CD4-positive, CD25-positive, alpha-beta regulatory T cell (primary cell): ENCODE measurements at regions not wholly inside any gene's neighbourhood (a gene's known extent, or its start where the extent isn't known, plus 50 kb on each side); places are given as distances from the start of the nearest gene placed in this dataset.

ENCODE experiments used
- ATAC-seq, 2 donors: fragments of 150-1000 bp; cut with Tn5 transposase; one replicate each; pipeline ENCODE4 v1.10.0; 2021; ENCODE audit warnings: low read depth in 2 of 2, moderate number of reproducible peaks in 2 of 2, moderate library complexity in 1 of 2
- DNase-seq, 3 donors: peaks; one replicate each; pipeline versions ENCODE4 v3.0.0 to v3.0.0-alpha.2; 2012 to 2022; ENCODE audit warnings: mixed read lengths in 1 of 3
- H3K27ac ChIP-seq: one replicate; pipeline ENCODE4 v1.7.0; 2013; ENCODE audit warnings: mild to moderate bottlenecking, low read length; ENCODE audit not compliant: insufficient read depth, poor library complexity, severe bottlenecking
- H3K27me3 ChIP-seq: one replicate; pipeline ENCODE4 v1.7.0; 2013; ENCODE audit warnings: low read length; ENCODE audit not compliant: control insufficient read depth, insufficient read depth
- H3K36me3 ChIP-seq: one replicate; pipeline ENCODE4 v1.7.0; 2013; ENCODE audit warnings: mild to moderate bottlenecking, low read length, moderate library complexity; ENCODE audit not compliant: control insufficient read depth, insufficient read depth
- H3K4me1 ChIP-seq: 2 replicates; pipeline ENCODE4 v1.7.0; 2013; ENCODE audit warnings: mild to moderate bottlenecking, low read length; ENCODE audit not compliant: insufficient read depth, control insufficient read depth, poor library complexity, severe bottlenecking
- H3K4me3 ChIP-seq: one replicate; pipeline ENCODE4 v1.7.0; 2013; ENCODE audit warnings: low read depth, mild to moderate bottlenecking, low read length, moderate library complexity
- H3K9me3 ChIP-seq, 2 experiments: 1 replicate in 1 of 2; 2 replicates in 1 of 2; pipeline ENCODE4 v1.7.0; 2013; ENCODE audit warnings: low read length in 2 of 2, mild to moderate bottlenecking in 1 of 2, moderate library complexity in 1 of 2; ENCODE audit not compliant: control insufficient read depth in 2 of 2
- H3K27ac Mint-ChIP-seq, 3 donors: one replicate each; pipeline ENCODE4 v1.8.0; 2020 to 2022; ENCODE audit warnings: mild to moderate bottlenecking in 3 of 3, mixed read lengths in 3 of 3, moderate library complexity in 2 of 3
- H3K27me3 Mint-ChIP-seq: one replicate; pipeline ENCODE4 v1.8.0; 2022; ENCODE audit warnings: mild to moderate bottlenecking, mixed read lengths
- H3K36me3 Mint-ChIP-seq: one replicate; pipeline ENCODE4 v1.8.0; 2020; ENCODE audit warnings: mixed read lengths
- H3K4me1 Mint-ChIP-seq, 4 donors: one replicate each; pipeline ENCODE4 v1.8.0; 2020 to 2022; ENCODE audit warnings: mixed read lengths in 4 of 4, mild to moderate bottlenecking in 1 of 4
- H3K4me3 Mint-ChIP-seq, 4 donors: one replicate each; pipeline ENCODE4 v1.8.0; 2020 to 2022; ENCODE audit warnings: mild to moderate bottlenecking in 4 of 4, mixed read lengths in 4 of 4, moderate library complexity in 3 of 4
- H3K9me3 Mint-ChIP-seq, 7 donors: one replicate each; pipeline ENCODE4 v1.8.0; 2020 to 2022; ENCODE audit warnings: mixed read lengths in 7 of 7, mild to moderate bottlenecking in 3 of 7, moderate library complexity in 2 of 7

DNA sequence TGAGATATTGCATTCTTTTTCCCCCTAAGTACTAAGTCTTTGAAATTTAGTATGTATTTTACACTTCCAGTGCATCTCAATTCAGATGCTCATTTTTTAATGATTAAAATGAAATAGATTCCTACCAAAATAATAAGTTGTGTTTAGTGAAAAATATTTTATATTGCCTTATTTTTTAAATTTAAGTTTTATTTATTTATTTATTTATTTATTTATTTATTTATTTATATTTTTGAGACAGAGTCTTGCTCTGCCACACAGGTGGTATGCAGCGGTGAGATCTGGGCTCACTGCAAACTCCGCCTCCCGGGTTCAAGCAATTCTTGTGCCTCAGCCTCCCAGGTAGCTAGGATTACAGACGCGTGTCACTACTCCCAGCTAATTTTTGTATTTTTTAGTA, 95.5 kb downstream of the RPS24 start:
- no peak overlapping the region for H3K4me3 Mint-ChIP-seq
- ATAC-seq (no peak), DNase-seq (no peak)
- H3K4me1 ChIP-seq, result no peaks in the 10 kb centered on the region
- no peaks in the 10 kb centered on the region for H3K36me3 Mint-ChIP-seq
- H3K9me3 ChIP-seq, result no peaks in the 10 kb centered on the region
- H3K4me1 Mint-ChIP-seq, result no peaks in the 10 kb centered on the region
- H3K27me3 Mint-ChIP-seq, result no peaks in the 10 kb centered on the region
- no peak overlapping the region for H3K27ac Mint-ChIP-seq
- no peak overlapping the region for H3K4me3 ChIP-seq
- H3K36me3 ChIP-seq, result no peaks in the 10 kb centered on the region
- H3K27me3 ChIP-seq, result no peaks in the 10 kb centered on the region
- H3K9me3 Mint-ChIP-seq, result peaks cover 0 to 5% (median 2%) of the 10 kb centered on the region in 7 donors
- H3K27ac ChIP-seq, result no peak overlapping the region

DNA sequence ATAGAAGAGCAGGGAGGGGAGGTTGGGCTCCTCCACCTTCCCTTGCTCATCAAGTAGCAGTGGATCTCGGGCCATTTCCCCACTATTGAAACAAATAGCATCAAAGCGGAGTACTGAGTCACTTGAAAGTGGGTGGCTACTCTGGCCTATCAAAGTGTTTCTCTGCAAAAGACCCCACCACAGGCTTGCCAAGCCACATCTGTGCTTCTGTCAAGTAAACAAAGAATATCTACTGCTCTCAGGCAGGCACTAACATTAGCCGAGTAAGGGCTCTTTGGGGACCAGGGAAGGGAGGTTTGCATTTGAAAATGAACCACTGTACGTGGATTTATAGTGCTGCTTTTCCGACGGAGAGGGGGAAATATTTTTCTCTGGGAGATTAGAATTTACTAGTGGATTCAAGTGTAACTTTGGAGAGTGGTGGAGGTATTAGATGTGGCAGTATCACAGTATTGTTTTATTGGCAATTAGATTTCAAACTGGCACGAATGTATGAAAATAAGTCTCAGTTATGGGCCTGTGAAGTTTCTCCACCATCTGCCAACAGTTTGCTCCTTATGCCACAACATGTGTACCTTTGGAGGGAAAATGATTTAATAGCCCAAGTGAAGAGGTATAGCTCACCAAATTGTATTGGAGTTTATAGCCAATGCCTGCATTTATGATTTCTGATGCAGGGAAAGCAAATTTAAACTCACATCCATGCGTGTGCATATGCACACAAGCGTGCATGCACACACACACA, 97.5 kb downstream of the RPS24 start:
- DNase-seq (no peak), ATAC-seq (no peak)
- H3K36me3 ChIP-seq, result no peaks in the 10 kb centered on the region
- Mint-ChIP-seq H3K9me3 (peaks cover 0 to 3% (median 0%) of the 10 kb centered on the region in 7 donors), H3K27me3 (peaks cover 4% of the 10 kb centered on the region), H3K27ac (no peak overlapping the region), H3K4me3 (no peak overlapping the region), H3K36me3 (no peaks in the 10 kb centered on the region), H3K4me1 (no peaks in the 10 kb centered on the region)
- no peaks in the 10 kb centered on the region for H3K27me3 ChIP-seq
- H3K27ac ChIP-seq, result no peak overlapping the region
- H3K9me3 ChIP-seq, result no peaks in the 10 kb centered on the region
- H3K4me3 ChIP-seq, result no peak overlapping the region
- no peaks in the 10 kb centered on the region for H3K4me1 ChIP-seq

DNA sequence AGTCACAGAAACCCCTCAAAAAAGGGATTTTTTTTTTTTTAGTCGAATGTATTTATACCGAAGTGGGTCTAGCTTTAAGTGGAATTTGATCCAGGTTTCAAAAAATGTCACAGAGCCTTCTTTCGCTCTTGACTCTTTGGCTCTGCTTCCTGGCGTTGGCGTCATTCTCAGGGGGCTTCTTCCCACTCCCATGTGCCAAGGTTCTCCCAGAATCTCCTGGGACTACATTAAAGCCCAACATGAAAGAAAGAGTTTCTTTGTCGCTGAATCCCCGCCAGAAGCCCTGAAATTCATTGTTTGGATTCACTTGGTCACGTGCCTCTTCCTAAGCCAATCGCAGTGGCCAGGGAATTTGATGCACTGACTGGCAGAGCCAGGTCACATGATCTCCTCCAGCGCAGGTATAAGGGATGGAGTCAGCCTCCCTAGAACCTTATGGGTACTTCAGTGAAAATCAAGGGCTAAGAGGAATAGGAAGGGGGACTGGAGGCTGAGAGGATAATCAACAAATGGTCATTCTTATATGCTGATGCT, 101.2 kb downstream of the RPS24 start:
- Histone ChIP-seq H3K4me1 (no peaks in the 10 kb centered on the region), H3K27ac (no peak overlapping the region), H3K9me3 (no peaks in the 10 kb centered on the region), H3K27me3 (no peaks in the 10 kb centered on the region), H3K36me3 (no peaks in the 10 kb centered on the region), H3K4me3 (no peak overlapping the region)
- H3K27ac Mint-ChIP-seq, result no peak overlapping the region
- no peak overlapping the region for H3K4me3 Mint-ChIP-seq
- no peak for ATAC-seq
- DNase-seq, result no peak
- no peaks in the 10 kb centered on the region for H3K4me1 Mint-ChIP-seq
- no peaks in the 10 kb centered on the region for H3K36me3 Mint-ChIP-seq
- peaks cover 0 to 3% (median 0%) of the 10 kb centered on the region in 7 donors for H3K9me3 Mint-ChIP-seq
- H3K27me3 Mint-ChIP-seq, result peaks cover 4% of the 10 kb centered on the region

DNA sequence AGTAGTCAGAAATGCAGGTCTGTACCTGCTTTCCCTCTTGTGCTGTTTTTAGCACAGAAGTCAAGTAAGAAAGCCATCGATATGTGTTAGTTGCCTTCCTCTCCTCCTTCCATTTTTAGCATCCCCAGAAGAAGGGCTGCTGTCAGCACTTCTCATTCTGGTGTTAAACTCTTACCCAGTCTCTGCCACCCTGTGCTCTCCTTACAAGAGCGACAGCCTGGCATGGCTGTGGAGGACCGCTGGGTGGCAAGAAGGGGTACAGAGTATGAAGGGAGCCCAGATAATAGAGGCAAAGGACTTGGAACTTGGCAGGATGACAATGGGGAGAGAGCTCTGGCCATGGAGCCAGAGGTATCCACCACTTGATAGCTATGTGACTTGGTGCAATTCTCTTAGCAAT, 103.5 kb downstream of the RPS24 start:
- H3K9me3 Mint-ChIP-seq, result peaks cover 0 to 3% (median 0%) of the 10 kb centered on the region in 7 donors
- no peaks in the 10 kb centered on the region for H3K36me3 ChIP-seq
- no peak overlapping the region for H3K4me3 ChIP-seq
- H3K27ac ChIP-seq, result no peak overlapping the region
- H3K27me3 ChIP-seq, result no peaks in the 10 kb centered on the region
- no peaks in the 10 kb centered on the region for H3K9me3 ChIP-seq
- no peak for ATAC-seq
- H3K4me1 Mint-ChIP-seq, result no peaks in the 10 kb centered on the region
- H3K27me3 Mint-ChIP-seq, result peaks cover 4% of the 10 kb centered on the region
- no peak overlapping the region for H3K27ac Mint-ChIP-seq
- DNase-seq, result no peak
- H3K4me3 Mint-ChIP-seq, result no peak overlapping the region
- no peaks in the 10 kb centered on the region for H3K4me1 ChIP-seq
- H3K36me3 Mint-ChIP-seq, result no peaks in the 10 kb centered on the region

DNA sequence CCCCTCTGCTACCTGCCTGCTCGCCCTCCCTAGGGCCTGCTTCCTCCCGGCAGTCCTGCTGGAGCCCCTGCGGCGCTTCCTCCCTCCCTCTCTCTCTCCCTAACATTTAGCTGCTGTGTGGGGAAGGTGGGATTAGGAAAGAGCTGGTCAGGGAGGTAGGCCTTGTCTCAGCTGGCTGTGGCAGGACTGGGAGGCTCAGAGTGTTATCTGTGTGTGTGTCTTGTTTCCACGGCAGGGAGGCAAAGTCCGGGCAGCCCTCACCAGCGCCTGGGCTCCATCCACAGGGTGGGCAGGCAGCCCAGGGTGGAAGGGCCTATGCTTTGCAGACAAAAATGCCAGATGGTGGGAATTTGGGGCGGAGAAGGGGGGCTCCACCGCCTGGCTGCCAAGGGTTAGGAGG, 105.7 kb downstream of the RPS24 start:
- no peak for ATAC-seq
- Histone ChIP-seq H3K9me3 (no peaks in the 10 kb centered on the region), H3K4me1 (no peaks in the 10 kb centered on the region), H3K36me3 (no peaks in the 10 kb centered on the region), H3K27ac (no peak overlapping the region), H3K27me3 (no peaks in the 10 kb centered on the region), H3K4me3 (no peak overlapping the region)
- Mint-ChIP-seq H3K27ac (no peak overlapping the region), H3K27me3 (peaks cover 4% of the 10 kb centered on the region), H3K36me3 (no peaks in the 10 kb centered on the region), H3K9me3 (peaks cover 0 to 3% (median 0%) of the 10 kb centered on the region in 7 donors), H3K4me1 (no peaks in the 10 kb centered on the region), H3K4me3 (no peak overlapping the region)
- DNase-seq, result no peak

DNA sequence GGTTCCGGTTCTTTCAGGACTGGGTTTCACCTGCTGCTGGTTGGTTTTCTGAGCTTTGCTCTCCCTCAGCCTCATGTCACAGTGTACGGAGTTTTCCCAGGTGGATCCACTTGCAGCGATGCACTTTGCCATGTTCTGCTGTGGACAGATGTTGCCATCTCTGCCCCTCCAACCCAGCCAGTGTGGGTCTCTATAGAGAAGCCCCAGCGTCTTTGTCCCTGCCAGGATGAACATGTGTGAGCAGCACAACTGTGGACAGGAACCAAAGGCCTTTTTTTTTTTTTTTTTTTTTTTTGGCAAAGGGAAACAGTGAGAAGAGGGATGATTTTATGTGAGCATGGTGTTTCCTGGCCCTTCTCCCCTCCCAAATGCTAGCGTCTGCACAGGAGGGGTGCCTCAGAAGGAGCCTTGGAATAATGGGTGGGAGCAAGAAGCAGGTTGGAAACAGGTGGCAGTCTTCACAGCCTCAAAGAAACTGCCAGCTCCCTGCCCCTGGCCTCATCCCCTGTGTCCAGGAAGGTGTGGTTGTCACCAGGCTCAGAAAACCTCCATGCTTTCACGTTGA, 106.5 kb downstream of the RPS24 start:
- ATAC-seq (no peak), DNase-seq (no peak)
- Histone ChIP-seq H3K27me3 (no peaks in the 10 kb centered on the region), H3K27ac (no peak overlapping the region), H3K4me3 (no peak overlapping the region), H3K36me3 (no peaks in the 10 kb centered on the region), H3K9me3 (no peaks in the 10 kb centered on the region), H3K4me1 (no peaks in the 10 kb centered on the region)
- Mint-ChIP-seq H3K27ac (no peak overlapping the region), H3K4me3 (no peak overlapping the region), H3K36me3 (no peaks in the 10 kb centered on the region), H3K27me3 (peaks cover 4% of the 10 kb centered on the region), H3K4me1 (no peaks in the 10 kb centered on the region), H3K9me3 (peaks cover 0 to 3% (median 2%) of the 10 kb centered on the region in 7 donors)

DNA sequence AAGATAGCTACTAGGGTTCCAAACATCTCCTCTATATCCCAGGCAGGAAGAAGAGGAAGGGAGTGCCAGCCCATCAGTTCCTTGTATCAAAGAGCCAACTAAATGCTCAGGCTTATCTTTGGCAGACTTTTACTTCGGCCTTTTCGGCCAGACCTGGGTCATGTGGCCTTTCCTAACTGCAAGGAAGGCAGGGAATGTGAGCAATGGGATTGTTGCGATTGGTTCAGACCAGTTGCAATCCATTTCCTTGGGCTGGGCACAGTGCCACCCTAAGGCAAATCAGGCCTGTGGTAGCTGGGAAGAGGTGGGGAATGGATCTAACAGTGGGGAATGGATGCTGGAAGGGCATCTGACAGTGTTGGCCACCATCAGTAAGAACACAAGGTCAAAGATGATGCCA, 109.9 kb downstream of the RPS24 start:
- no peak overlapping the region for H3K4me3 Mint-ChIP-seq
- H3K36me3 ChIP-seq, result no peaks in the 10 kb centered on the region
- H3K27me3 Mint-ChIP-seq, result no peaks in the 10 kb centered on the region
- no peaks in the 10 kb centered on the region for H3K36me3 Mint-ChIP-seq
- no peak overlapping the region for H3K27ac ChIP-seq
- no peaks in the 10 kb centered on the region for H3K9me3 ChIP-seq
- ATAC-seq (no peak), DNase-seq (no peak)
- peaks cover 0 to 2% (median 0%) of the 10 kb centered on the region in 7 donors for H3K9me3 Mint-ChIP-seq
- no peaks in the 10 kb centered on the region for H3K4me1 Mint-ChIP-seq
- no peaks in the 10 kb centered on the region for H3K27me3 ChIP-seq
- no peak overlapping the region for H3K4me3 ChIP-seq
- no peaks in the 10 kb centered on the region for H3K4me1 ChIP-seq
- H3K27ac Mint-ChIP-seq, result no peak overlapping the region

DNA sequence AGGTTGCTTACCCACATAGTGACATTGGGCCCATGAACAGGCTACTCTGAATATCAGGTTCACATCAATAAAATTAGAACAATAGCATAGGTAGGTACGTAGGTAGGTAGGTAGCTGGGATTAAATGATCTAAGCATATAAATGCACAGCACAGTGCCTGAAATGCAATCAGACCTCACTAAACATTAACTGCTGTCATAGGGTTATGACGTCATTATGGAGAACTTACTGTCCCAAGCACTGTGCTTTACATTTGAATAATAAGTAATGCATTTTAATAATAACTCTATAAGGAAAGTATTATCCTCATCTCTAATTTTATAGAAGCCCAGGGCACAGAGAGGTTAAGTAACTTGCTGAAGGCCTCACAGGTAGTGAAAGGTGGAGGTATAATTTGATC, 112.5 kb downstream of the RPS24 start:
- H3K4me3 ChIP-seq, result no peak overlapping the region
- no peaks in the 10 kb centered on the region for H3K9me3 ChIP-seq
- no peaks in the 10 kb centered on the region for H3K27me3 ChIP-seq
- no peaks in the 10 kb centered on the region for H3K36me3 ChIP-seq
- ATAC-seq, result no peak
- H3K4me1 ChIP-seq, result no peaks in the 10 kb centered on the region
- H3K27ac Mint-ChIP-seq, result no peak overlapping the region
- no peaks in the 10 kb centered on the region for H3K4me1 Mint-ChIP-seq
- no peak overlapping the region for H3K4me3 Mint-ChIP-seq
- H3K27me3 Mint-ChIP-seq, result no peaks in the 10 kb centered on the region
- no peak for DNase-seq
- H3K27ac ChIP-seq, result no peak overlapping the region
- H3K36me3 Mint-ChIP-seq, result no peaks in the 10 kb centered on the region
- H3K9me3 Mint-ChIP-seq, result peaks cover 0 to 2% (median 0%) of the 10 kb centered on the region in 7 donors
